ENCODE measurements at regions not wholly inside any gene's neighbourhood (a gene's known extent, or its start where the extent isn't known, plus 50 kb on each side); places are given as distances from the start of the nearest gene placed in this dataset.

DNA sequence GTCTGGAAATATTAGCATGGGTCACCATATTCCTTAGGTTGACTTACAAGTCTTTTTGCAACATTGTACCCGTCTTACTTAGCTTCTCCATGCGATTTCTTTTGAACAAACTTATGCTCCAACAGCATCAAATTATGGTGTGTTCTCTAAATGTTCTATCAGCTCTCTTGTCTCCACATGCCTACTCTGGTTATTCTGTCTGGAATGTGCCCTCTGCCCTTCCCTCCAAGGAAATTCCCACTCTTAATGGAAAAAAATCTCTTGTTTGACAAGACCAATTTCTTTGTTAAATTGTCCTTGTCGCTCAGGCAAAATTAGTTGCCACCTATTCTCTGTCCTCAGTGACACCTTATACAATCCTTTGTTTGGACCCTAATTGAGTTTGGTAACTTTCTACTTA is 522.8 kb upstream of the LUZP2 start:
- H3K4me1 Mint-ChIP-seq, result peaks cover 9% of the 10 kb centered on the region
- H3K36me3 Mint-ChIP-seq, result no peaks in the 10 kb centered on the region
- TF ChIP-seq, protein P1, sequence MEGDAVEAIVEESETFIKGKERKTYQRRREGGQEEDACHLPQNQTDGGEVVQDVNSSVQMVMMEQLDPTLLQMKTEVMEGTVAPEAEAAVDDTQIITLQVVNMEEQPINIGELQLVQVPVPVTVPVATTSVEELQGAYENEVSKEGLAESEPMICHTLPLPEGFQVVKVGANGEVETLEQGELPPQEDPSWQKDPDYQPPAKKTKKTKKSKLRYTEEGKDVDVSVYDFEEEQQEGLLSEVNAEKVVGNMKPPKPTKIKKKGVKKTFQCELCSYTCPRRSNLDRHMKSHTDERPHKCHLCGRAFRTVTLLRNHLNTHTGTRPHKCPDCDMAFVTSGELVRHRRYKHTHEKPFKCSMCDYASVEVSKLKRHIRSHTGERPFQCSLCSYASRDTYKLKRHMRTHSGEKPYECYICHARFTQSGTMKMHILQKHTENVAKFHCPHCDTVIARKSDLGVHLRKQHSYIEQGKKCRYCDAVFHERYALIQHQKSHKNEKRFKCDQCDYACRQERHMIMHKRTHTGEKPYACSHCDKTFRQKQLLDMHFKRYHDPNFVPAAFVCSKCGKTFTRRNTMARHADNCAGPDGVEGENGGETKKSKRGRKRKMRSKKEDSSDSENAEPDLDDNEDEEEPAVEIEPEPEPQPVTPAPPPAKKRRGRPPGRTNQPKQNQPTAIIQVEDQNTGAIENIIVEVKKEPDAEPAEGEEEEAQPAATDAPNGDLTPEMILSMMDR (IDR thresholded peaks at IDR 0.05; ENCODE audit: unreplicated experiment), result no peak
- no peak for DNase-seq (ENCODE audit: low spot score in 2 of 2, unreplicated experiment in 2 of 2)
- H3K4me3 Mint-ChIP-seq, result no peak overlapping the region
- no peaks in the 10 kb centered on the region for H3K27me3 Mint-ChIP-seq (ENCODE audit: low read depth)
- no peaks in the 10 kb centered on the region for H3K9me3 Mint-ChIP-seq
- H3K27ac Mint-ChIP-seq, result no peak overlapping the region

DNA sequence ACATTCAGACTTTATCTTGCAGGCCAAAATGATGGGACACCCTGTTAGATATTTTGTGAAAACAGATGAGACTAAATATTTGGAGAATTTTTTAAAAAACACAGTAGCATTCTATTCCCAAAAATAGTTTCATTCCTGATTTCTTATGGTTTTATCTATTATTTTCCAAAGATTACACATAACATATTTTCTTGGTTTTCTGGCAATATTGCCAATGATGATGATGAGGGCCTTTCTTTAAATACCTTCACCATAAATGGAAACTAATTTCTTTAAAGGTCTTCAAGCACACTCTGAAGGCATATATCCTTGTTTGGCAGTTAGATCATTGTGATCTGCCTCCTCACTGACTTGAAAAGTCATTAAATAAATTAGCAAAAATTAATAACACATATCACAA is 522.3 kb upstream of the LUZP2 start:
- H3K36me3 Mint-ChIP-seq, result no peaks in the 10 kb centered on the region
- no peaks in the 10 kb centered on the region for H3K9me3 Mint-ChIP-seq
- TF ChIP-seq, protein P1 (IDR thresholded peaks at IDR 0.05; ENCODE audit: unreplicated experiment), result no peak
- no peaks in the 10 kb centered on the region for H3K27me3 Mint-ChIP-seq (ENCODE audit: low read depth)
- H3K4me3 Mint-ChIP-seq, result no peak overlapping the region
- peaks cover 9% of the 10 kb centered on the region for H3K4me1 Mint-ChIP-seq
- DNase-seq (ENCODE audit: low spot score in 2 of 2, unreplicated experiment in 2 of 2), result no peak
- H3K27ac Mint-ChIP-seq, result no peak overlapping the region

DNA sequence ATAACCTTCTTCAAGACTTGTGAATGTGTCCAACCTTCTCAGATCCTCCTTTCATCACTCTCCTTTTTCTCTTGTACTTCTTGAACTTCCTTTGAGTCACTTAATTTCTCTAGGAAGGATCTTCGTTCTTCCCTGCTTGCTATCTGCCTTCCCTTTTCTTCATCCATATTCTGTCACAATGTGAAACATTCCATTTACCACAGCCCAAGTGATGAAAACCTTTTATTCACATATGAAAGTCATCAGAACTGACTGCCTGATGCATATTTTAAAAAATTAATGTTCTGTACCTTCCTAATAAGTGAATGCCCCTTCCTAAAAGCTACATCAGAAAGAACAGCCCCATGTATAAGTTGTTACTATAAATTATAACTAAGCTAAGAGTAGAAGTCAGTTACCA is 520.4 kb upstream of the LUZP2 start:
- Mint-ChIP-seq H3K9me3 (no peaks in the 10 kb centered on the region), H3K36me3 (no peaks in the 10 kb centered on the region), H3K27ac (no peak overlapping the region), H3K27me3 (ENCODE audit: low read depth) (no peaks in the 10 kb centered on the region), H3K4me3 (no peak overlapping the region), H3K4me1 (peaks cover 3% of the 10 kb centered on the region)
- TF ChIP-seq, protein P1 (IDR thresholded peaks at IDR 0.05; ENCODE audit: unreplicated experiment), result no peak
- DNase-seq (ENCODE audit: low spot score in 2 of 2, unreplicated experiment in 2 of 2), result no peak

DNA sequence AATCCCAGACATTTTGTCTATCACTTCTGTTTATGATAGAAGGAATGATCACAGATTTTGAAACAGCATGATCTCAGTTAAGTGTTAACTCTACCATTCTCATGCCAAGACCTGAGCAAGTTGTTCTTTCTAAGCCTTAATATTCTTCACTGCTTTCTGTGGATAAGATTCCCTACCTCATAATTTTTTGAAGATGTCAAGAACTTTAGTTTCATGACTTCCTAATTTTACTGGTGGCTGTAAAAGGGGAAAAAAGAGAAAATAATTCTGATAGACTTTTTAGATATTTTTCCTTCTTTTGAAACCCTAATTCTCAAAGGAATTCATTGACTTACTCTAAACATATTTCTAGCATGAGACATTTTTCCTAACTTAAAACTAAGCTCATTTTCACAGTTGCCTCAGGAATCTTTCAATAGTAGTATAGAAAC is 520.0 kb upstream of the LUZP2 start:
- no peak for DNase-seq (ENCODE audit: low spot score in 2 of 2, unreplicated experiment in 2 of 2)
- H3K9me3 Mint-ChIP-seq, result no peaks in the 10 kb centered on the region
- no peak overlapping the region for H3K4me3 Mint-ChIP-seq
- peaks cover 3% of the 10 kb centered on the region for H3K4me1 Mint-ChIP-seq
- H3K27ac Mint-ChIP-seq, result no peak overlapping the region
- H3K36me3 Mint-ChIP-seq, result no peaks in the 10 kb centered on the region
- H3K27me3 Mint-ChIP-seq (ENCODE audit: low read depth), result no peaks in the 10 kb centered on the region
- TF ChIP-seq, protein P1 (IDR thresholded peaks at IDR 0.05; ENCODE audit: unreplicated experiment), result no peak

DNA sequence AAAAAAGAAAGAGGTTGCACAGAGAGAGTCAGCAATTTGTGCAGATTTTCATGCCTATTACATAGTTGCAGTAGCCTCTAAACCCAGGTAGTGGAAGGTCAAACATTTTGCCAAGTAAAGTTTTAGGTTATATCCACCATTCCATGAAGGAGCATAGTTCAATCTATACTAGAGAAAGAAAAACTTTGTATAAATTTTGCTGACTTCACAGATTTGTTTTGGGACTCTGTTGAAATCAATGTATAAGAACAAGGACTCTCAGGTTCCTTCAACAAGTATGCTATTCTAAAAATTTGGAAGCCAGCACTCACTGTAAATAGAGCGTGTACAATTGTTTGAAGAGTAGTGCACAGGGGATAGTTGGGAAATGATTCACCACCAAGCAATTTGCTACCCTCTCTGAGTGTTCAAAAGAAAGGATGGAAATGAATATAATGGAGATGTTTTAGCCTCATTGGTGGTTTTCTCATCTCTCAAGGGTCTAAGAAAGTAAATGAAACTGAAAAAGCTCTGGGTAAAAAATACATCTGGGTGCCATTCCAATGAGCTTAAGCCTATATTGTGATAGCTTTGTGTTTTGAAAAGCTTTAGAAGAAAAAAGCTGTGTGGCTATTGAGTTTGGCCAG is 508.4 kb upstream of the LUZP2 start:
- no peak for DNase-seq (ENCODE audit: low spot score in 2 of 2, unreplicated experiment in 2 of 2)
- Mint-ChIP-seq H3K36me3 (no peaks in the 10 kb centered on the region), H3K9me3 (peaks cover 8% of the 10 kb centered on the region), H3K27me3 (ENCODE audit: low read depth) (no peaks in the 10 kb centered on the region), H3K27ac (no peak overlapping the region), H3K4me1 (peaks cover 19% of the 10 kb centered on the region), H3K4me3 (no peak overlapping the region)
- TF ChIP-seq, protein P1 (IDR thresholded peaks at IDR 0.05; ENCODE audit: unreplicated experiment), result no peak
